GM23338 (cell line): ENCODE measurements at regions not wholly inside any gene's neighbourhood (a gene's known extent, or its start where the extent isn't known, plus 50 kb on each side); places are given as distances from the start of the nearest gene placed in this dataset.

Source experiments
- ATAC-seq: fragments of 200-7000 bp; cut with Tn5 transposase; 3 replicates; pipeline ENCODE4 v1.9.1; 2020
- DNase-seq: peaks from one replicate; pipeline ENCODE4 v3.0.0-alpha.2; 2015; ENCODE audit warnings: low spot score
- H2AFZ ChIP-seq: fragments of 200-600 bp; sonication (generic); 2 replicates; pipeline ENCODE4 v1.8.0; 2016; ENCODE audit warnings: antibody characterized with exemption, mild to moderate bottlenecking, moderate library complexity
- H3F3A ChIP-seq: fragments of 200-600 bp; sonication (generic); replicated peaks from 2 replicates; pipeline ENCODE4 v1.8.0; 2017; ENCODE audit warnings: antibody characterized with exemption, mixed run types, low read depth
- H3K27ac ChIP-seq: fragments of 200-600 bp; sonication (generic); 2 replicates; pipeline ENCODE4 v1.6.1; 2016; ENCODE audit warnings: low read depth
- H3K27me3 ChIP-seq: fragments of 200-600 bp; sonication (generic); 2 replicates; pipeline ENCODE4 v1.8.0; 2016; ENCODE audit warnings: mild to moderate bottlenecking, mixed run types, moderate library complexity; ENCODE audit not compliant: insufficient read depth
- H3K36me3 ChIP-seq: fragments of 200-600 bp; sonication (generic); 2 replicates; pipeline ENCODE4 v1.8.0; 2016; ENCODE audit warnings: mild to moderate bottlenecking; ENCODE audit not compliant: insufficient read depth
- H3K4me1 ChIP-seq: fragments of 200-600 bp; sonication (generic); 2 replicates; pipeline ENCODE4 v1.8.0; 2016; ENCODE audit warnings: mild to moderate bottlenecking, moderate library complexity; ENCODE audit not compliant: insufficient read depth
- H3K4me2 ChIP-seq: fragments of 200-600 bp; sonication (generic); 2 replicates; pipeline ENCODE4 v1.7.1; 2017; ENCODE audit warnings: mixed run types
- H3K4me3 ChIP-seq: fragments of 200-600 bp; sonication (generic); 2 replicates; pipeline ENCODE4 v1.6.1; 2016; ENCODE audit warnings: mixed run types
- H3K79me2 ChIP-seq: fragments of 200-600 bp; sonication (generic); replicated peaks from 2 replicates; pipeline ENCODE4 v1.8.0; 2017; ENCODE audit warnings: mild to moderate bottlenecking; ENCODE audit not compliant: insufficient read depth
- H3K9me2 ChIP-seq: fragments of 200-600 bp; sonication (generic); 2 replicates; pipeline ENCODE4 v1.8.0; 2017; ENCODE audit not compliant: insufficient read depth
- H4K20me1 ChIP-seq: fragments of 200-600 bp; sonication (generic); replicated peaks from 2 replicates; pipeline ENCODE4 v1.8.0; 2017; ENCODE audit warnings: mild to moderate bottlenecking; ENCODE audit not compliant: insufficient read depth
- H3K27ac Mint-ChIP-seq: 2 replicates; pipeline ENCODE4 v1.8.0; 2020; ENCODE audit warnings: inconsistent platforms, mild to moderate bottlenecking, moderate library complexity, mixed read lengths
- H3K27me3 Mint-ChIP-seq: 3 replicates; pipeline ENCODE4 v1.8.0; 2022; ENCODE audit warnings: low read depth, mild to moderate bottlenecking, moderate library complexity, mixed read lengths, inconsistent platforms; ENCODE audit not compliant: insufficient read depth, poor library complexity
- H3K36me3 Mint-ChIP-seq: 3 replicates; pipeline ENCODE4 v1.8.0; 2021; ENCODE audit warnings: low read depth, mild to moderate bottlenecking, inconsistent platforms, moderate library complexity, mixed read lengths
- H3K4me1 Mint-ChIP-seq: 3 replicates; pipeline ENCODE4 v1.8.0; 2020; ENCODE audit warnings: mild to moderate bottlenecking, inconsistent platforms, mixed read lengths
- H3K4me3 Mint-ChIP-seq: 3 replicates; pipeline ENCODE4 v1.8.0; 2021; ENCODE audit warnings: moderate library complexity, mild to moderate bottlenecking, inconsistent platforms, mixed read lengths
- H3K9me3 Mint-ChIP-seq: 3 replicates; pipeline ENCODE4 v1.8.0; 2020; ENCODE audit warnings: moderate library complexity, mild to moderate bottlenecking, inconsistent platforms, mixed read lengths
- CREB1 ChIP-seq: fragments of 250-450 bp; sonication (Bioruptor Pico); IDR thresholded peaks from 2 replicates; pipeline ENCODE4 v1.5.0; 2020; ENCODE audit warnings: low read depth, mild to moderate bottlenecking, moderate library complexity
- EZH2 ChIP-seq: fragments of 200-600 bp; sonication (generic); IDR thresholded peaks from one replicate; pipeline ENCODE4 v1.8.0; 2017; ENCODE audit warnings: antibody characterized with exemption, mild to moderate bottlenecking, low read depth; ENCODE audit not compliant: unreplicated experiment
- EZH2phosphoT487 ChIP-seq: fragments of 200-600 bp; sonication (generic); IDR thresholded peaks from one replicate; pipeline ENCODE4 v1.8.1; 2018; ENCODE audit warnings: antibody characterized with exemption; ENCODE audit not compliant: unreplicated experiment
- JUNB ChIP-seq: IDR thresholded peaks from one replicate; pipeline ENCODE4 v1.6.1; 2016; ENCODE audit warnings: antibody characterized with exemption; ENCODE audit not compliant: unreplicated experiment
- NANOG ChIP-seq: IDR thresholded peaks from 2 replicates; pipeline ENCODE4 v1.6.1; 2016; ENCODE audit warnings: antibody characterized with exemption, borderline replicate concordance
- POLR2AphosphoS5 ChIP-seq: IDR thresholded peaks from 2 replicates; pipeline ENCODE4 v1.6.1; 2016; ENCODE audit warnings: antibody characterized with exemption, low read depth
- STAT1 ChIP-seq: IDR thresholded peaks from one replicate; pipeline ENCODE4 v1.6.1; 2016; ENCODE audit warnings: antibody characterized with exemption; ENCODE audit not compliant: unreplicated experiment
- ZNF114 ChIP-seq: fragments of 250-450 bp; sonication (Bioruptor Pico); IDR thresholded peaks from 2 replicates; pipeline ENCODE4 v1.5.0; 2020; ENCODE audit warnings: mild to moderate bottlenecking, moderate library complexity
- ZNF331 ChIP-seq: fragments of 250-450 bp; sonication (Bioruptor Pico); IDR thresholded peaks from 2 replicates; pipeline ENCODE4 v1.5.0; 2020; ENCODE audit warnings: low read depth, mild to moderate bottlenecking, moderate library complexity
- TF ChIP-seq, protein P1 (sequence below): IDR thresholded peaks from 2 replicates; pipeline ENCODE4 v1.6.1; 2016; ENCODE audit warnings: antibody characterized with exemption
- TF ChIP-seq, protein P2 (sequence below), 2 experiments: fragments of 200-600 bp in 1 of 2; sonication (generic) in 1 of 2; conservative IDR thresholded peaks; 2 replicates each; pipeline versions ENCODE4 v1.5.1 to v1.6.1; 2016 to 2017; ENCODE audit warnings: antibody characterized with exemption in 2 of 2, low read depth in 2 of 2, mild to moderate bottlenecking in 2 of 2, moderate library complexity in 1 of 2
- TF ChIP-seq, protein P3 (sequence below): fragments of 250-450 bp; sonication (Bioruptor Pico); IDR thresholded peaks from 2 replicates; pipeline ENCODE4 v1.5.0; 2020; ENCODE audit warnings: mild to moderate bottlenecking, moderate library complexity
- TF ChIP-seq, protein P4 (sequence below): IDR thresholded peaks from one replicate; pipeline ENCODE4 v1.6.1; 2018; ENCODE audit warnings: antibody characterized with exemption; ENCODE audit not compliant: unreplicated experiment

DNA sequence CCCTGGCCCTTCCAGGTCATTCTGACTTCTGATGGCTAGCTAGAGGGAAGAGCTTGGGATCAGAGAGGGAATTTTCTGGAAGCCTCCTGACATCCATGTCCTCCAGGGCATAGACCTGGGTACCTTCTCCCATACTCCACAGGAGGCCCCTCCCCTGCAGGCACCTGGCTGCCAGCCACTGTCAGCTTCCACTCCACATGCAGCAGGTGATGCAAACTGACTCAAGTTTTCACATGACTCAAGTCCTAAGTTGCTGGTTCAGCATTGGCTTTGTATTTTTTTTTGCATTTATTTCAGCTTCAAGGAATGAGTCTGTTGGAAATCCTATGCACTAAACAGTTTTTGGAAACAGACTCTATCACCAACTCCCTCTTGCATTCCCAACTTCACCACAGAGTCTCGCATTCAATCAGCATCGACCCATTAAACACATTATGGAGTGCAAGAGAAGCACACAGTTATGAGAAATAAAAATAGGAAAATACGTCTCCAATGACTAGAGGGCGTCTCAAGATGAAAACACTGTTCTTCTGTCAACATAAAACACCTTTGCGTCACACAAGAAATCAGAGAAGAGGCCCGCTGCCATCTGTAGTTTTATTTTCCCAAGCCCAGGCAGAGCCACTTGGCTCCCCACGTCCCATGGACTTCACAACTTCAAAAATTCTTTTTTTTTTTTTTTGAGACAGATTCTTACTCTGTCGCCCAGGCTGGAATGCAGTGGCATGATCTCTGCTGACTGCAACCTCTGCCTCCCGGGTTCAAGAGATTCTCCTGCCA lies 362.6 kb upstream of the MGMT start:
- peaks cover 7% of the 10 kb centered on the region; the same call in 1 of the 2 replicates for H3K9me2 ChIP-seq
- no peaks in the 10 kb centered on the region for H4K20me1 ChIP-seq
- H3K4me1 Mint-ChIP-seq, result no peaks in the 10 kb centered on the region
- ATAC-seq, result no peak
- H3K4me2 ChIP-seq, result no peak overlapping the region
- no peaks in the 10 kb centered on the region for H3F3A ChIP-seq
- no peak overlapping the region for H3K27ac ChIP-seq
- H3K4me3 Mint-ChIP-seq, result no peak overlapping the region
- no peak overlapping the region for H3K27ac Mint-ChIP-seq
- no peaks in the 10 kb centered on the region for H3K36me3 ChIP-seq
- H3K79me2 ChIP-seq, result no peaks in the 10 kb centered on the region
- H3K9me3 Mint-ChIP-seq, result no peaks in the 10 kb centered on the region
- no peak for TF ChIP-seq STAT1
- no peak for TF ChIP-seq EZH2phosphoT487
- no peak for TF ChIP-seq JUNB
- no peak for TF ChIP-seq ZNF331 (CRISPR knock-in tag)
- TF ChIP-seq, protein P1, sequence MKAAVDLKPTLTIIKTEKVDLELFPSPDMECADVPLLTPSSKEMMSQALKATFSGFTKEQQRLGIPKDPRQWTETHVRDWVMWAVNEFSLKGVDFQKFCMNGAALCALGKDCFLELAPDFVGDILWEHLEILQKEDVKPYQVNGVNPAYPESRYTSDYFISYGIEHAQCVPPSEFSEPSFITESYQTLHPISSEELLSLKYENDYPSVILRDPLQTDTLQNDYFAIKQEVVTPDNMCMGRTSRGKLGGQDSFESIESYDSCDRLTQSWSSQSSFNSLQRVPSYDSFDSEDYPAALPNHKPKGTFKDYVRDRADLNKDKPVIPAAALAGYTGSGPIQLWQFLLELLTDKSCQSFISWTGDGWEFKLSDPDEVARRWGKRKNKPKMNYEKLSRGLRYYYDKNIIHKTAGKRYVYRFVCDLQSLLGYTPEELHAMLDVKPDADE, result no peak
- TF ChIP-seq, protein P2, sequence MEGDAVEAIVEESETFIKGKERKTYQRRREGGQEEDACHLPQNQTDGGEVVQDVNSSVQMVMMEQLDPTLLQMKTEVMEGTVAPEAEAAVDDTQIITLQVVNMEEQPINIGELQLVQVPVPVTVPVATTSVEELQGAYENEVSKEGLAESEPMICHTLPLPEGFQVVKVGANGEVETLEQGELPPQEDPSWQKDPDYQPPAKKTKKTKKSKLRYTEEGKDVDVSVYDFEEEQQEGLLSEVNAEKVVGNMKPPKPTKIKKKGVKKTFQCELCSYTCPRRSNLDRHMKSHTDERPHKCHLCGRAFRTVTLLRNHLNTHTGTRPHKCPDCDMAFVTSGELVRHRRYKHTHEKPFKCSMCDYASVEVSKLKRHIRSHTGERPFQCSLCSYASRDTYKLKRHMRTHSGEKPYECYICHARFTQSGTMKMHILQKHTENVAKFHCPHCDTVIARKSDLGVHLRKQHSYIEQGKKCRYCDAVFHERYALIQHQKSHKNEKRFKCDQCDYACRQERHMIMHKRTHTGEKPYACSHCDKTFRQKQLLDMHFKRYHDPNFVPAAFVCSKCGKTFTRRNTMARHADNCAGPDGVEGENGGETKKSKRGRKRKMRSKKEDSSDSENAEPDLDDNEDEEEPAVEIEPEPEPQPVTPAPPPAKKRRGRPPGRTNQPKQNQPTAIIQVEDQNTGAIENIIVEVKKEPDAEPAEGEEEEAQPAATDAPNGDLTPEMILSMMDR (conservative IDR thresholded peaks at IDR 0.05; ENCODE audit: low read depth in 2 of 2), result no peak
- TF ChIP-seq, protein P3, sequence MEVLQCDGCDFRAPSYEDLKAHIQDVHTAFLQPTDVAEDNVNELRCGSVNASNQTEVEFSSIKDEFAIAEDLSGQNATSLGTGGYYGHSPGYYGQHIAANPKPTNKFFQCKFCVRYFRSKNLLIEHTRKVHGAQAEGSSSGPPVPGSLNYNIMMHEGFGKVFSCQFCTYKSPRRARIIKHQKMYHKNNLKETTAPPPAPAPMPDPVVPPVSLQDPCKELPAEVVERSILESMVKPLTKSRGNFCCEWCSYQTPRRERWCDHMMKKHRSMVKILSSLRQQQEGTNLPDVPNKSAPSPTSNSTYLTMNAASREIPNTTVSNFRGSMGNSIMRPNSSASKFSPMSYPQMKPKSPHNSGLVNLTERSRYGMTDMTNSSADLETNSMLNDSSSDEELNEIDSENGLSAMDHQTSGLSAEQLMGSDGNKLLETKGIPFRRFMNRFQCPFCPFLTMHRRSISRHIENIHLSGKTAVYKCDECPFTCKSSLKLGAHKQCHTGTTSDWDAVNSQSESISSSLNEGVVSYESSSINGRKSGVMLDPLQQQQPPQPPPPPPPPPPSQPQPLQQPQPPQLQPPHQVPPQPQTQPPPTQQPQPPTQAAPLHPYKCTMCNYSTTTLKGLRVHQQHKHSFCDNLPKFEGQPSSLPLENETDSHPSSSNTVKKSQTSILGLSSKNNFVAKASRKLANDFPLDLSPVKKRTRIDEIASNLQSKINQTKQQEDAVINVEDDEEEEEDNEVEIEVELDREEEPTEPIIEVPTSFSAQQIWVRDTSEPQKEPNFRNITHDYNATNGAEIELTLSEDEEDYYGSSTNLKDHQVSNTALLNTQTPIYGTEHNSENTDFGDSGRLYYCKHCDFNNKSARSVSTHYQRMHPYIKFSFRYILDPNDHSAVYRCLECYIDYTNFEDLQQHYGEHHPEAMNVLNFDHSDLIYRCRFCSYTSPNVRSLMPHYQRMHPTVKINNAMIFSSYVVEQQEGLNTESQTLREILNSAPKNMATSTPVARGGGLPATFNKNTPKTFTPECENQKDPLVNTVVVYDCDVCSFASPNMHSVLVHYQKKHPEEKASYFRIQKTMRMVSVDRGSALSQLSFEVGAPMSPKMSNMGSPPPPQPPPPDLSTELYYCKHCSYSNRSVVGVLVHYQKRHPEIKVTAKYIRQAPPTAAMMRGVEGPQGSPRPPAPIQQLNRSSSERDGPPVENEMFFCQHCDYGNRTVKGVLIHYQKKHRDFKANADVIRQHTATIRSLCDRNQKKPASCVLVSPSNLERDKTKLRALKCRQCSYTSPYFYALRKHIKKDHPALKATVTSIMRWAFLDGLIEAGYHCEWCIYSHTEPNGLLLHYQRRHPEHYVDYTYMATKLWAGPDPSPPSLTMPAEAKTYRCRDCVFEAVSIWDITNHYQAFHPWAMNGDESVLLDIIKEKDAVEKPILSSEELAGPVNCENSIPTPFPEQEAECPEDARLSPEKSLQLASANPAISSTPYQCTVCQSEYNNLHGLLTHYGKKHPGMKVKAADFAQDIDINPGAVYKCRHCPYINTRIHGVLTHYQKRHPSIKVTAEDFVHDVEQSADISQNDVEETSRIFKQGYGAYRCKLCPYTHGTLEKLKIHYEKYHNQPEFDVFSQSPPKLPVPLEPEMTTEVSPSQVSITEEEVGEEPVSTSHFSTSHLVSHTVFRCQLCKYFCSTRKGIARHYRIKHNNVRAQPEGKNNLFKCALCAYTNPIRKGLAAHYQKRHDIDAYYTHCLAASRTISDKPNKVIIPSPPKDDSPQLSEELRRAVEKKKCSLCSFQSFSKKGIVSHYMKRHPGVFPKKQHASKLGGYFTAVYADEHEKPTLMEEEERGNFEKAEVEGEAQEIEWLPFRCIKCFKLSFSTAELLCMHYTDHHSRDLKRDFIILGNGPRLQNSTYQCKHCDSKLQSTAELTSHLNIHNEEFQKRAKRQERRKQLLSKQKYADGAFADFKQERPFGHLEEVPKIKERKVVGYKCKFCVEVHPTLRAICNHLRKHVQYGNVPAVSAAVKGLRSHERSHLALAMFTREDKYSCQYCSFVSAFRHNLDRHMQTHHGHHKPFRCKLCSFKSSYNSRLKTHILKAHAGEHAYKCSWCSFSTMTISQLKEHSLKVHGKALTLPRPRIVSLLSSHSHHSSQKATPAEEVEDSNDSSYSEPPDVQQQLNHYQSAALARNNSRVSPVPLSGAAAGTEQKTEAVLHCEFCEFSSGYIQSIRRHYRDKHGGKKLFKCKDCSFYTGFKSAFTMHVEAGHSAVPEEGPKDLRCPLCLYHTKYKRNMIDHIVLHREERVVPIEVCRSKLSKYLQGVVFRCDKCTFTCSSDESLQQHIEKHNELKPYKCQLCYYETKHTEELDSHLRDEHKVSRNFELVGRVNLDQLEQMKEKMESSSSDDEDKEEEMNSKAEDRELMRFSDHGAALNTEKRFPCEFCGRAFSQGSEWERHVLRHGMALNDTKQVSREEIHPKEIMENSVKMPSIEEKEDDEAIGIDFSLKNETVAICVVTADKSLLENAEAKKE, result no peak
- no peak for TF ChIP-seq ZNF114 (CRISPR knock-in tag)
- no peak for TF ChIP-seq NANOG
- no peak for TF ChIP-seq EZH2
- TF ChIP-seq, protein P4, sequence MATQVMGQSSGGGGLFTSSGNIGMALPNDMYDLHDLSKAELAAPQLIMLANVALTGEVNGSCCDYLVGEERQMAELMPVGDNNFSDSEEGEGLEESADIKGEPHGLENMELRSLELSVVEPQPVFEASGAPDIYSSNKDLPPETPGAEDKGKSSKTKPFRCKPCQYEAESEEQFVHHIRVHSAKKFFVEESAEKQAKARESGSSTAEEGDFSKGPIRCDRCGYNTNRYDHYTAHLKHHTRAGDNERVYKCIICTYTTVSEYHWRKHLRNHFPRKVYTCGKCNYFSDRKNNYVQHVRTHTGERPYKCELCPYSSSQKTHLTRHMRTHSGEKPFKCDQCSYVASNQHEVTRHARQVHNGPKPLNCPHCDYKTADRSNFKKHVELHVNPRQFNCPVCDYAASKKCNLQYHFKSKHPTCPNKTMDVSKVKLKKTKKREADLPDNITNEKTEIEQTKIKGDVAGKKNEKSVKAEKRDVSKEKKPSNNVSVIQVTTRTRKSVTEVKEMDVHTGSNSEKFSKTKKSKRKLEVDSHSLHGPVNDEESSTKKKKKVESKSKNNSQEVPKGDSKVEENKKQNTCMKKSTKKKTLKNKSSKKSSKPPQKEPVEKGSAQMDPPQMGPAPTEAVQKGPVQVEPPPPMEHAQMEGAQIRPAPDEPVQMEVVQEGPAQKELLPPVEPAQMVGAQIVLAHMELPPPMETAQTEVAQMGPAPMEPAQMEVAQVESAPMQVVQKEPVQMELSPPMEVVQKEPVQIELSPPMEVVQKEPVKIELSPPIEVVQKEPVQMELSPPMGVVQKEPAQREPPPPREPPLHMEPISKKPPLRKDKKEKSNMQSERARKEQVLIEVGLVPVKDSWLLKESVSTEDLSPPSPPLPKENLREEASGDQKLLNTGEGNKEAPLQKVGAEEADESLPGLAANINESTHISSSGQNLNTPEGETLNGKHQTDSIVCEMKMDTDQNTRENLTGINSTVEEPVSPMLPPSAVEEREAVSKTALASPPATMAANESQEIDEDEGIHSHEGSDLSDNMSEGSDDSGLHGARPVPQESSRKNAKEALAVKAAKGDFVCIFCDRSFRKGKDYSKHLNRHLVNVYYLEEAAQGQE, result no peak
- no peak for TF ChIP-seq POLR2AphosphoS5
- no peak for TF ChIP-seq CREB1 (CRISPR knock-in tag)
- no peaks in the 10 kb centered on the region for H3K27me3 ChIP-seq
- no peak overlapping the region; the same call in 1 of the 2 replicates for H2AFZ ChIP-seq
- no peaks in the 10 kb centered on the region for H3K27me3 Mint-ChIP-seq
- H3K4me3 ChIP-seq, result no peak overlapping the region
- DNase-seq, result no peak
- no peaks in the 10 kb centered on the region for H3K4me1 ChIP-seq
- no peaks in the 10 kb centered on the region for H3K36me3 Mint-ChIP-seq
